A673 (cell line): ENCODE measurements at regions not wholly inside any gene's neighbourhood (a gene's known extent, or its start where the extent isn't known, plus 50 kb on each side); places are given as distances from the start of the nearest gene placed in this dataset.

Experiments used
- EZH2 ChIP-seq: fragments of 200-600 bp; sonication (generic); IDR thresholded peaks from 2 replicates; pipeline ENCODE4 v1.6.1; 2017; ENCODE audit warnings: borderline replicate concordance, low read depth, mild to moderate bottlenecking, mixed read lengths, antibody characterized with exemption, low read length; ENCODE audit not compliant: poor library complexity, severe bottlenecking
- TF ChIP-seq, protein P1 (sequence below): fragments of 300-800, 200-600 bp; sonication (generic); conservative IDR thresholded peaks from 2 replicates; pipeline ENCODE4 v1.5.1; 2017; ENCODE audit warnings: low read depth, mild to moderate bottlenecking, antibody characterized with exemption, low read length, moderate library complexity, mixed read lengths

DNA sequence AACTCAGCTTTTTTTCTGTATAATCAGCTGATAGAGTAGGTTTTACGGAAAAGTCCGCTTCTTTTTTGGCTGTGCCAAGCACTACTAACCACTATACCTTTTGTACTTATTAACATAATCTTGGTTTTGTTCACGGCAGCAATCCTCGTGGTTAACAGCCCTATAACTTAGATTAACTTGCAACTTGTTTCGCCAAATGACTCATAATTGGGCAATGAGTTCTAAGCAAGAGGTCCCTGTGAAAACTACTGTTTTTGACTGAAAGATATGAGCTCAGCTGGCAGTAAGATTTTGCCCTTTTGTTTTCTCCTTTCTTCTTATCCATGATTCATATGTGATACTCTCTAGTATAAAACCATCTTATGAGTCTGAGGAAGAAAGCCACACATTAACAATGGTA is 345.0 kb upstream of the PCDH15 start:
- TF ChIP-seq, protein P1, sequence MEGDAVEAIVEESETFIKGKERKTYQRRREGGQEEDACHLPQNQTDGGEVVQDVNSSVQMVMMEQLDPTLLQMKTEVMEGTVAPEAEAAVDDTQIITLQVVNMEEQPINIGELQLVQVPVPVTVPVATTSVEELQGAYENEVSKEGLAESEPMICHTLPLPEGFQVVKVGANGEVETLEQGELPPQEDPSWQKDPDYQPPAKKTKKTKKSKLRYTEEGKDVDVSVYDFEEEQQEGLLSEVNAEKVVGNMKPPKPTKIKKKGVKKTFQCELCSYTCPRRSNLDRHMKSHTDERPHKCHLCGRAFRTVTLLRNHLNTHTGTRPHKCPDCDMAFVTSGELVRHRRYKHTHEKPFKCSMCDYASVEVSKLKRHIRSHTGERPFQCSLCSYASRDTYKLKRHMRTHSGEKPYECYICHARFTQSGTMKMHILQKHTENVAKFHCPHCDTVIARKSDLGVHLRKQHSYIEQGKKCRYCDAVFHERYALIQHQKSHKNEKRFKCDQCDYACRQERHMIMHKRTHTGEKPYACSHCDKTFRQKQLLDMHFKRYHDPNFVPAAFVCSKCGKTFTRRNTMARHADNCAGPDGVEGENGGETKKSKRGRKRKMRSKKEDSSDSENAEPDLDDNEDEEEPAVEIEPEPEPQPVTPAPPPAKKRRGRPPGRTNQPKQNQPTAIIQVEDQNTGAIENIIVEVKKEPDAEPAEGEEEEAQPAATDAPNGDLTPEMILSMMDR: no peak
- TF ChIP-seq EZH2: no peak
